NCI-H510A treated with DMSO at 0.1 percent for 48 hours (cell line): ENCODE measurements at regions not wholly inside any gene's neighbourhood (a gene's known extent, or its start where the extent isn't known, plus 50 kb on each side); places are given as distances from the start of the nearest gene placed in this dataset.

ENCODE experiments used
- DNase-seq: peaks from one replicate; lab custom pipeline; 2025; lab: John Stamatoyannopoulos, UW

GRCh38 chr10:125399289-125399688, 238.9 kb upstream of the CTBP2 start:
- DNase-seq = peak; percentile 34

DNA sequence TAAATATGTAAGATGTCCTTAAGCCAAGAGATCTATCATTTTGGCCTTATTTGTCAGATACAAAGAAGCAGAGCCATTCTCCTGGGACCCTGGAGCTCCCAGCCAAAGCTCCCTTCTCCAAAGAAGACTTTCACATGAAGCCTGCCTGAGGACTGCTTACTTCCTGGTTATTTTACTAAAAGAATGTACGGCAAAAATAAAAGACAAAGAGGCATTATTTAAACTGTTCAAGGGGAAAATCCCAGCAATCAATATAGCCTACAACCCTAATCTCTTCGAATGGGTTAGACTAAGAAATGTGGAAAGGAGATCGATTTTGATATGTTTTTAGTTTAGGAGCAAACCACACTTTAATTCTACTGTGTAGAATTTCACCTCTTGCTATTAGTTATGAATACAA, 237.9 kb upstream of the CTBP2 start:
- no peak for DNase-seq

GRCh38 chr10:125397608-125398007, 237.2 kb upstream of the CTBP2 start:
- DNase-seq = no peak

- no peak for DNase-seq
Measured at GRCh38 chr10:125396676-125397075, 236.3 kb upstream of the CTBP2 start.

GRCh38 chr10:125392609-125393008, 232.2 kb upstream of the CTBP2 start:
- DNase-seq = no peak

DNA sequence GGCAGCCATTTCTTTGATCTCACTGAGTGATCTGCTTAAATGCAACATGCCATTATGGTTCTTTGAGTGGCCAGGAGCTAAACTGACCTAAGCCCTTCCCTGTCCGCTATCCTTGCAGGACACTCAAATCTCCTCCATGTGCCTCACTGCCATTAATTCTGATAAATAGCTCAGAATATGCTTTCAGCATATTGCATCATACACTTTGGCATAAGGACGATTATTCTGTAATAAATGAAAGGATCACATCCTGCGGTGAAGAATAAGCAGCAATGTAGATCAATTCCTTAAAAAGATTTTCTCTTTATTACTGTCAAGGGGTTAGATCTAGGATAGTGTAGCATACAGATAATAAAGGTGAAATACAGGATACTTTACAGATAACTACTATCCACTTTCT, 231.8 kb upstream of the CTBP2 start:
- DNase-seq = no peak

DNA sequence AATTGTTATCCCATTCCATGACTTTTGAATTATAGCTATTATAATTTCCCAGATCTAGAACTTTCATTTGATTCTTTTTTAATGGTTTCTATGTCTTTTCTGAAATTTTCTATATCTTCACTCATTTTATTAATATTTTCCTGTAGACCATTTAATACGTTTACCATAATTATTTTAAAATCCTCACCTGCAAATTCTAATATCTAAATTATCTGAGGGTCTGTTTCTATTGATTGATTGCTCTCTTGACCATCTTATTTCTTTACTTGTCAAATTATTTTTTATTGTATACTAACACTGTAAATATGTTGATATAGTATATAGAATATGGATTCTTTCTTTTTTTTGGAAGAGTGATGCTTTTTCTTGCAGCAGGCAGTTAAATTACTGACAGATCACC, 229.3 kb upstream of the CTBP2 start:
- DNase-seq = no peak

DNA sequence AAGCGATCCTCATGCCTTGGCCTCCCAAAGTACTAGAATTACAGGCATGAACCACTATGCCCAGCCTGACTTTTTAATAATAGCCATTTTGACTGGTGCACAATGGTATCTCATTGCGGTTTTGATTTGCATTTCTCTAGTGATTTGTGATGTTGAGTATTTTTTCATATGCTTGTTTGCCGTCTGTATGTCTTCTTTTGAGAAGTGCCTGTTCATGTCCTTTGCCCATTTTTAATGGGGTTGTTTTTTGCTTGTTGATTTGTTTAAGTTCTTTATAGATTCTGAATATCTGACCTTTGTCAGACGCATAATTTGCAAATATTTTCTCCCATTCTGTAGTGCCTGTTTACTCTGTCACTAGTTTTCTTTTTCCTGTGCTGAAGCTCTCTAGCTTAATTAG, 219.2 kb upstream of the CTBP2 start:
- no peak for DNase-seq

DNA sequence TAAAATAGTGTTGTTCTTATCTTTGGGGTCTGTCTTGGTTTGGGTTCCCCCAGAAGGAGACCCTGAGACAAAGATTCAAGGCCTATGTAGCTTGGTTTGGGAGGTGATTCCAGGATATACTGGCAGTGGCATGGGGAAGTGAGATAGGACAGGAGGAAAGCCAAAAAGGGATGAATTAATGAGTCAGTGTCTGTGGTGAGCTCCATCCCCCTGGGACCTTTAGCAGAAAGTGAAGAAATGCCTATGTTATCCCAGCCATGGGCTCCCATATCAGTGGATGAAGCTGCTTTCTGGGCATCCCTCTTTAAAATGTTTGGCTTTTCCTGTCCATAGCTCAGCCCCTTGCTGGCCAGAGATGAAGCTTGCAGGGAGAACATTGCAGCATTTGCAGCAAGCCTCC, 217.0 kb upstream of the CTBP2 start:
- DNase-seq = no peak

- no peak for DNase-seq
Measured at GRCh38 chr10:125375210-125375609, 214.8 kb upstream of the CTBP2 start.

GRCh38 chr10:125373546-125373945, 213.2 kb upstream of the CTBP2 start:
- no peak for DNase-seq

DNA sequence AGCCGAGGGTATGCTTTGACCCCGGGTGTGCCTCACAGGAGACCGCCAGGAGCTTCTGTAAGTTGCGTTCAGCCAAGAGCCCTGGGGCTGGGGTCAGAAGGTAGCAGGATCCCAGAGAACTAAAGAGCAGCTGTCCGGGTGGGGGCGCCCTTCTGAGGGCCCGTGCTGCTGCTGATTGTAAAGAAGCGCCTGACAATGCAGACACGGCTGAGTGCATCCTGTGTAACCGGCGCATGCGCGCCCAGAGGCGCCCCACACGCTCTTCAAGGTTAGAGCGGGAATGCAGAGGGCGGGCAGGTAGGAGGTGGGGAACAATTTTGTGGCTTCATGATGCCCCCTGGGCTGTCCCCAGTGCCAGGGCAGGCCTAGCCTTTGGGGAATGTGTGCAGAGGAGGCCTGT, 210.2 kb upstream of the CTBP2 start:
- DNase-seq = no peak

- no peak for DNase-seq
Measured at GRCh38 chr10:125369382-125370326, 209.3 kb upstream of the CTBP2 start.

DNA sequence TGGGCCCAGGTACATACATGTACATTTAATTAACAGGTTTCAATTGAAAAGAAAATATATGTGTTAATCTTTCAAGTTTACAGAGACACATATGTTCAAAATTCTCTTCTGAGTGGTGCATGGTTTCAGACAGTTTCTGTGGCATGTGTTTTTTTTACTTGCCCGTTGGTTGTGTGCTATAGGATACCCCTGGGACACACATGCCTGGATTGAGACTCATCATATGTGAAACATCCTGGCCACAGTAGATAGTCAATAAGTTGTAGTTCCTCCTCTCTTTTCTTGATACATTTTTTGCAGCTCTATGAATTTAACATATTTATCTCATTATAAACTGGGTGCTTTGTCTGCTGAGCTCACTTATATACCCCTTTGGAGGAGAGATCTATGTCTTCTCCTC, 207.8 kb upstream of the CTBP2 start:
- no peak for DNase-seq

GRCh38 chr10:125363791-125364190, 203.4 kb upstream of the CTBP2 start:
- no peak for DNase-seq

- no peak for DNase-seq
Measured at GRCh38 chr10:125362950-125363349, 202.6 kb upstream of the CTBP2 start.

DNA sequence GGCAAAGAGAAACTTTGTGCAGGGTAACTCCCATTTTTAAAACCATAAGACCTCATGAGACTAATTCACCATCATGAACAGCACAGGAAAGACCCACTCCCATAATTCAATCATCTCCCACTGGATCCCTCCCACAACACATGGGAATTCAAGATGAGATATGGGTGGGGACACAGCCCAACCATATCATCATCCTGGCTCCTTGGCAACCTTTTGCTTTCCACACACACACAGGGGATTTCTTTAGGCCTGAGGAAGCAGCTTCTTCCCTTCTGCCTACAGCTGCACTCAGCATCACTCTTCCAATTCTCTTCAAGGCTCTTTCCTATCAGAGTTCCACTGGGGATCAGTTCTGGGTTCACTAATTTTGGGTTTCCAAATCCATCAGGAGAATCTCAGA, 199.0 kb upstream of the CTBP2 start:
- no peak for DNase-seq

DNA sequence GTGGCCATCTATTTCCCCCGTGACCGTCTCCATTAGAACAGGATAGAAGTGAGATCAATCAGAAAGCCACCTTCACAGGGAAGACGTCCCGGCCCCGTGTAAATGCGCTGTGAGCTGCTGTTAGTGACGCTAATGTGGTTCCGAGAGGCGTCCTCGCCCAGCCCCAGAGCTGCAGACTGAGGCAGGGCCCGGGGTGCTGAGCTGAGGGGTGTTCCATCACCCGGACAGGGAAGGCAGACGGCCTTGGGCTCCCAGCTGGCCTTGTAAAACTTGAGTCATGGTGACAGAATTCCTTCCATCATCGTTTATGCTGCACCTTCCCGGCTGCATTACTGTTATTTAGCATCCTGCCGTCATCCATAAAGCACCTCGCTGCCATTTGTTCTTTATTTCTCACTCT, 195.3 kb upstream of the CTBP2 start:
- DNase-seq = no peak

GRCh38 chr10:125350519-125350918, 190.2 kb upstream of the CTBP2 start:
- DNase-seq = no peak

GRCh38 chr10:125348536-125348935, 188.2 kb upstream of the CTBP2 start:
- DNase-seq = no peak

DNA sequence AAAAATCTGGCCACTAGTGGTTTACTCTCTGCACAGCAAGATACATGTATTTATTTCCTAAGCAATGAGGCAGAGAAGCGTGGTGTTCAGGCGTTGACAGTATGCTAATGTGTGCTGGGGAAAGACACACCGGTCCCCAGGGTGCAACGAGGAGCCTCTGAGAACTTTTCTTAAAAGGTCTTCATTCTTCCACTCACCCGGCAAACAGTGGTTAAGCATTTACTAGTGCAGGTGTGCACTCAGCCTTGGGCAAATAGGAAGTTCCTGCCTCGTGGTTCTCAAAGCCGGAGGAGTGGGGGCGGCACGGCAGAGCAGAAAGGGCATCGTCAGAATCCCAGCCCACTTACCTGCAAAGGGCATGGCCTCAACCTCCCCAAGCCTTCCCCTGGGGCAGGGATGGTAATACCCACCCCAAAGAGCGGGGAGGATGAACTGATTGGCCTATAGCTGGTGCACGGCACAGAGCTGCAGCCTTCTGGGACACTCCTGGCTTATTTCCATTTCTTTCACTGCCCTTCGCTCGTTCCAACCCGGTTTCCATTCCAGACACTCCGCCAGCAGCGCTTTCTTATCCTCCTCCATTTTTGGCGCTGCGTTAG, 184.3 kb upstream of the CTBP2 start:
- peak; percentile 11 for DNase-seq

DNA sequence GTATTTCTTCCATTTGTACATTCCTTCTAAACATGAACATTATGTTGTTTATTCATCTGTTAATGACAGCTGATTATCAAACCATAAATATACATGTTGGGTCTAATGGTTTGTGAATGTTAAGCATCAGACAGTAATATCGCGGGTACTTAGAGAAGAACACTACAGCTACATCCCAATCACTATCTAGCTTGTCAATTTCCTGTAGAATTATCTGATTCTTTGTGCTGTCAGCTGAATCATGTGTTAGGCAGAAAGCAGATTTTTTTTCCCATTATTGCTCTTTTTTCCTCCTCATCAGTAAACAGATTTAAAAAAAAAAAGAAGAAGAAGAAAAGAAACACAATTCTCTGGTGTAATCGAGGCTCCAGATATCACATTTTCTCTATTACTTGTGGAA, 183.6 kb upstream of the CTBP2 start:
- no peak for DNase-seq

DNA sequence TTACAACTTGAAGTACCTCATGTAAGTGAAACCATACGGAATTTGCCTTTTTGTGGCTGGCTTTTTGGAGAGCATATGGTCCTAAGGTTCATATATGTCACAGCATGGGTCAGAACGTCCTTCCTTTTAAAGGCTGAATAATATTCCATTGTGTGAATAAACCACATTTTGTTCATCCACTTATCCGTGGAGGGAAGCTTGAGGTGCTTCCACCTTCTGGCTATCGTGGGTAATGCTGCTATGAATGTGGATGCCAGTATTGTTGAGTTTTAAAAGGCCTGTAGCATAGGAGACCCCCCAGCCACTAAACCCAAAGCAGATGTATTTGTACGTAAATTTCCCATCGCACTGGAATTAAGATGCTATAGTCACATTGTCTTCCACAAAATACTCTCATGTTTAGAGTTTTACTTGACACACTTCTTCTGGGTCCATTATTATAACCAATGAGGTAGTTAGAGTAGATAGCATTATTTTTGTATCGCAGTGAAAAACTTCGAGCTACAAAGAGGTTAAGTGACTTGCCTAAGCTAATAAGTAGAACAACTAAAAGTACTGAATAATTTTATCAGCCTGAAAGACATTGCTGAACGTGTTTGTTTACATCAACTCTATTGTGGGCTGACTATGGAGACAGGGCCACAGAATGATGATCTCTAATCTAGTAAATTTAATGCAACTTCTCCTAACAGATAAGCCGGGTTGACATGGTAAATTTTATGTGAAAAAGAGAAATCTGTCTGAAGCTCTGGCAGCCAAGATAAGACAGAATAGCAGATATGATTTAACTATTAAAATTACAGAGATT, 183.0 kb upstream of the CTBP2 start:
- DNase-seq = no peak
